ENCODE measurements at regions not wholly inside any gene's neighbourhood (a gene's known extent, or its start where the extent isn't known, plus 50 kb on each side); places are given as distances from the start of the nearest gene placed in this dataset.

- Histone ChIP-seq H2AFZ (no peak overlapping the region), H3K27me3 (ENCODE audit: control insufficient read depth, insufficient read depth, low read length) (no peaks in the 10 kb centered on the region), H3K9me3 (ENCODE audit: control insufficient read depth, low read length) (no peaks in the 10 kb centered on the region), H3K4me3 (ENCODE audit: low read depth, low read length) (no peak overlapping the region), H3K4me1 (no peaks in the 10 kb centered on the region), H3K9ac (no peak overlapping the region), H3K79me2 (no peaks in the 10 kb centered on the region), H3K4me2 (ENCODE audit: low read length) (no peak overlapping the region), H3K36me3 (ENCODE audit: control insufficient read depth, insufficient read depth, low read length) (no peaks in the 10 kb centered on the region), H3K27ac (no peak overlapping the region)
- no peak for TF ChIP-seq CTCF (IDR thresholded peaks at IDR 0.05)
Observed at GRCh38 chr1:82880506-82880905, 1079.8 kb downstream of the ADGRL2 start.

GRCh38 chr1:82879701-82880305 lies 1079.1 kb downstream of the ADGRL2 start:
- Histone ChIP-seq H3K27me3 (ENCODE audit: control insufficient read depth, insufficient read depth, low read length) (no peaks in the 10 kb centered on the region), H3K27ac (no peak overlapping the region), H3K4me1 (no peaks in the 10 kb centered on the region), H3K4me3 (ENCODE audit: low read depth, low read length) (no peak overlapping the region), H3K4me2 (ENCODE audit: low read length) (no peak overlapping the region), H2AFZ (no peak overlapping the region), H3K9me3 (ENCODE audit: control insufficient read depth, low read length) (no peaks in the 10 kb centered on the region), H3K79me2 (no peaks in the 10 kb centered on the region), H3K9ac (no peak overlapping the region), H3K36me3 (ENCODE audit: control insufficient read depth, insufficient read depth, low read length) (no peaks in the 10 kb centered on the region)
- no peak for TF ChIP-seq CTCF (IDR thresholded peaks at IDR 0.05)

- no peak for TF ChIP-seq CTCF (IDR thresholded peaks at IDR 0.05)
- Histone ChIP-seq H3K27me3 (ENCODE audit: control insufficient read depth, insufficient read depth, low read length) (no peaks in the 10 kb centered on the region), H3K4me3 (ENCODE audit: low read depth, low read length) (no peak overlapping the region)
Observed at GRCh38 chr1:82875170-82875569, 1074.4 kb downstream of the ADGRL2 start.

GRCh38 chr1:82874041-82874440 lies 1073.3 kb downstream of the ADGRL2 start:
- Histone ChIP-seq H3K4me2 (ENCODE audit: low read length) (no peak overlapping the region), H2AFZ (no peak overlapping the region), H3K4me3 (ENCODE audit: low read depth, low read length) (no peak overlapping the region), H3K27ac (no peak overlapping the region), H3K4me1 (no peaks in the 10 kb centered on the region), H3K9ac (no peak overlapping the region), H3K9me3 (ENCODE audit: control insufficient read depth, low read length) (no peaks in the 10 kb centered on the region), H3K36me3 (ENCODE audit: control insufficient read depth, insufficient read depth, low read length) (no peaks in the 10 kb centered on the region), H3K27me3 (ENCODE audit: control insufficient read depth, insufficient read depth, low read length) (no peaks in the 10 kb centered on the region), H3K79me2 (no peaks in the 10 kb centered on the region)
- no peak for TF ChIP-seq CTCF (IDR thresholded peaks at IDR 0.05)

More at GRCh38 chr1:82875170-82875569, 1074.4 kb downstream of the ADGRL2 start:
- Histone ChIP-seq H3K4me1 (no peaks in the 10 kb centered on the region), H3K27ac (no peak overlapping the region), H3K9me3 (ENCODE audit: control insufficient read depth, low read length) (no peaks in the 10 kb centered on the region), H2AFZ (no peak overlapping the region), H3K4me2 (ENCODE audit: low read length) (no peak overlapping the region), H3K79me2 (no peaks in the 10 kb centered on the region), H3K36me3 (ENCODE audit: control insufficient read depth, insufficient read depth, low read length) (no peaks in the 10 kb centered on the region), H3K9ac (no peak overlapping the region)

- Histone ChIP-seq H3K27me3 (ENCODE audit: control insufficient read depth, insufficient read depth, low read length) (no peaks in the 10 kb centered on the region), H3K4me1 (no peaks in the 10 kb centered on the region), H3K9me3 (ENCODE audit: control insufficient read depth, low read length) (no peaks in the 10 kb centered on the region), H3K36me3 (ENCODE audit: control insufficient read depth, insufficient read depth, low read length) (no peaks in the 10 kb centered on the region), H3K4me2 (ENCODE audit: low read length) (no peak overlapping the region), H3K9ac (no peak overlapping the region), H3K27ac (no peak overlapping the region), H2AFZ (no peak overlapping the region), H3K4me3 (ENCODE audit: low read depth, low read length) (no peak overlapping the region), H3K79me2 (no peaks in the 10 kb centered on the region)
- no peak for TF ChIP-seq CTCF (IDR thresholded peaks at IDR 0.05)
Observed at GRCh38 chr1:82870332-82870731, 1069.6 kb downstream of the ADGRL2 start.

Data from parathyroid adenoma (tissue), 2 donors.